IMR-90 (cell line): ENCODE measurements at regions not wholly inside any gene's neighbourhood (a gene's known extent, or its start where the extent isn't known, plus 50 kb on each side); places are given as distances from the start of the nearest gene placed in this dataset.

Experiments
- ATAC-seq: fragments of 200-7000 bp; cut with Tn5 transposase; 2 replicates; pipeline ENCODE4 v1.9.1; 2020; ENCODE audit warnings: low read depth, mild to moderate bottlenecking, moderate library complexity
- BruUV-seq: library from RNA; stranded (reverse); fragments of 400-500 nt; replicated peaks from 2 replicates; lab custom pipeline; 2021; lab: Mats Ljungman, UMichigan
- CTCF ChIA-PET: fragments of 300-600 bp; formaldehyde crosslinking; extraction: SDS; loops from one replicate; lab custom pipeline; 2021; ENCODE audit warnings: antibody characterized with exemption; lab: Yijun Ruan, JAX
- POLR2A ChIA-PET: fragments of 300-600 bp; sonication (Branson Sonifier 250); formaldehyde crosslinking; loops from one replicate; lab custom pipeline; 2022; ENCODE audit warnings: antibody characterized with exemption; ENCODE audit not compliant: unreplicated experiment; lab: Charles Lee
- DNase-seq: peaks from one replicate; pipeline ENCODE4 v3.0.0; 2013
- H2AFZ ChIP-seq: replicated peaks from 2 replicates; pipeline ENCODE3; 2013; ENCODE audit warnings: low read length, mild to moderate bottlenecking; ENCODE audit not compliant: poor library complexity
- H2AK5ac ChIP-seq: 2 replicates; pipeline ENCODE4 v1.6.1; 2013; ENCODE audit warnings: low read depth, low read length, inconsistent platforms
- H2AK9ac ChIP-seq: replicated peaks from 2 replicates; pipeline ENCODE3; 2013; ENCODE audit warnings: mild to moderate bottlenecking, low read depth, low read length, moderate library complexity; ENCODE audit not compliant: poor library complexity
- H2BK120ac ChIP-seq: 2 replicates; pipeline ENCODE4 v1.6.1; 2013; ENCODE audit warnings: low read depth, low read length, inconsistent platforms
- H2BK15ac ChIP-seq: 3 replicates; pipeline ENCODE4 v1.6.1; 2013; ENCODE audit warnings: low read depth, low read length, inconsistent platforms
- H2BK20ac ChIP-seq: 2 replicates; pipeline ENCODE4 v1.6.1; 2013; ENCODE audit warnings: low read depth, mild to moderate bottlenecking, inconsistent platforms, low read length, moderate library complexity
- H2BK5ac ChIP-seq: 2 replicates; pipeline ENCODE4 v1.6.1; 2013; ENCODE audit warnings: mild to moderate bottlenecking, low read depth, low read length, inconsistent platforms; ENCODE audit not compliant: poor library complexity, severe bottlenecking
- H3K14ac ChIP-seq: replicated peaks from 2 replicates; pipeline ENCODE4 v1.6.1; 2013; ENCODE audit warnings: low read depth, low read length, inconsistent platforms
- H3K18ac ChIP-seq: 2 replicates; pipeline ENCODE4 v1.6.1; 2013; ENCODE audit warnings: low read depth, low read length, control low read depth
- H3K23ac ChIP-seq: 2 replicates; pipeline ENCODE4 v1.6.1; 2013; ENCODE audit warnings: low read depth, low read length, inconsistent platforms
- H3K27ac ChIP-seq: 2 replicates; pipeline ENCODE4 v1.5.1; 2013; ENCODE audit warnings: mild to moderate bottlenecking, control low read depth, low read length; ENCODE audit not compliant: insufficient read depth
- H3K27me3 ChIP-seq: 2 replicates; pipeline ENCODE4 v1.6.1; 2013; ENCODE audit warnings: low read length; ENCODE audit not compliant: control insufficient read depth, insufficient read depth
- H3K36me3 ChIP-seq: 2 replicates; pipeline ENCODE4 v1.6.1; 2013; ENCODE audit warnings: low read length, mixed read lengths; ENCODE audit not compliant: control insufficient read depth, insufficient read depth
- H3K4ac ChIP-seq: 2 replicates; pipeline ENCODE4 v1.6.1; 2013; ENCODE audit warnings: low read depth, low read length, inconsistent platforms
- H3K4me1 ChIP-seq: 2 replicates; pipeline ENCODE4 v1.6.1; 2013; ENCODE audit warnings: low read length, mixed read lengths; ENCODE audit not compliant: control insufficient read depth, insufficient read depth
- H3K4me2 ChIP-seq: 2 replicates; pipeline ENCODE4 v1.6.1; 2013; ENCODE audit warnings: low read depth, mild to moderate bottlenecking, control low read depth, low read length, moderate library complexity
- H3K4me3 ChIP-seq: 2 replicates; pipeline ENCODE4 v1.5.1; 2013; ENCODE audit warnings: low read depth, mild to moderate bottlenecking, control low read depth, low read length, moderate library complexity; ENCODE audit not compliant: insufficient read depth
- H3K56ac ChIP-seq: 2 replicates; pipeline ENCODE4 v1.6.1; 2013; ENCODE audit warnings: low read length, inconsistent platforms; ENCODE audit not compliant: insufficient read depth; ENCODE audit errors: extremely low read depth
- H3K79me1 ChIP-seq, 2 experiments: 2 replicates each; pipeline ENCODE4 v1.6.1; 2013; ENCODE audit warnings: low read length in 2 of 2, inconsistent platforms in 1 of 2, low read depth in 1 of 2
- H3K9ac ChIP-seq: 2 replicates; pipeline ENCODE4 v1.6.1; 2013; ENCODE audit warnings: low read depth, low read length, control low read depth
- H3K9me1 ChIP-seq: 2 replicates; pipeline ENCODE4 v1.6.1; 2013; ENCODE audit warnings: low read length, inconsistent platforms; ENCODE audit not compliant: insufficient read depth
- H3K9me3 ChIP-seq: 2 replicates; pipeline ENCODE4 v1.6.1; 2013; ENCODE audit warnings: low read length; ENCODE audit not compliant: control insufficient read depth, insufficient read depth
- H4K20me1 ChIP-seq: 2 replicates; pipeline ENCODE4 v1.6.1; 2013; ENCODE audit warnings: low read length, inconsistent platforms; ENCODE audit not compliant: insufficient read depth
- H4K5ac ChIP-seq: 2 replicates; pipeline ENCODE4 v1.6.1; 2013; ENCODE audit warnings: mild to moderate bottlenecking, low read depth, low read length, control low read depth
- H4K8ac ChIP-seq, 2 experiments: 2 replicates each; pipeline ENCODE4 v1.6.1; 2013; ENCODE audit warnings: low read depth in 2 of 2, low read length in 2 of 2, control low read depth in 1 of 2, inconsistent platforms in 1 of 2
- H4K91ac ChIP-seq: 2 replicates; pipeline ENCODE4 v1.6.1; 2013; ENCODE audit warnings: low read depth, low read length, inconsistent platforms; ENCODE audit not compliant: insufficient read depth
- BHLHE40 ChIP-seq: fragments of 150-350 bp; IDR thresholded peaks from 2 replicates; pipeline ENCODE4 v1.6.1; 2016; ENCODE audit warnings: mild to moderate bottlenecking, low read depth, low read length
- CEBPB ChIP-seq: IDR thresholded peaks from 2 replicates; pipeline ENCODE4 v1.6.1; 2012; ENCODE audit warnings: low read depth, low read length, improper control_type of control experiment
- CHD1 ChIP-seq: IDR thresholded peaks from 2 replicates; pipeline ENCODE4 v1.6.1; 2012; ENCODE audit warnings: low read depth, low read length, improper control_type of control experiment
- ELK1 ChIP-seq: fragments of 150-350 bp; IDR thresholded peaks from 2 replicates; pipeline ENCODE4 v1.6.1; 2016; ENCODE audit warnings: low read depth, mild to moderate bottlenecking, low read length, moderate library complexity, borderline replicate concordance
- FOS ChIP-seq: fragments of 150-350 bp; IDR thresholded peaks from 2 replicates; pipeline ENCODE4 v1.6.1; 2016; ENCODE audit warnings: low read depth, low read length
- MAZ ChIP-seq: IDR thresholded peaks from 2 replicates; pipeline ENCODE4 v1.6.1; 2012; ENCODE audit warnings: low read depth, mild to moderate bottlenecking, low read length, improper control_type of control experiment, moderate library complexity, borderline replicate concordance
- RFX5 ChIP-seq: IDR thresholded peaks from 2 replicates; pipeline ENCODE4 v1.8.0; 2012; ENCODE audit warnings: low read depth, mild to moderate bottlenecking, low read length, moderate library complexity
- WGBS, 2 experiments: methylation state at CpG; one replicate each; pipeline versions ENCODE4 v1.1.5 to v1.1.7; 2013; ENCODE audit warnings: missing lambda C conversion rate in 2 of 2; ENCODE audit not compliant: insufficient read length in 1 of 2; ENCODE audit errors: extremely low coverage in 2 of 2; 5-methylcytosine and 5-hydroxymethylcytosine counted together
- dilution Hi-C: fragments of 300-500 bp; cut with HindIII; formaldehyde crosslinking; loops from one replicate; pipeline ENCODE4 v1.14.3; 2018; ENCODE audit warnings: low sequenced_read_pairs; ENCODE audit not compliant: unreplicated experiment
- in situ Hi-C: fragments of 300-500 bp; cut with MboI; formaldehyde crosslinking; loops from 3 replicates; pipeline ENCODE4 v1.14.3; 2019; ENCODE audit warnings: low sequenced_read_pairs, inconsistent platforms, mixed read lengths
- intact Hi-C: fragments of 100-400 bp; cut with micrococcal nuclease; formaldehyde crosslinking; loops from 2 replicates; pipeline ENCODE4 v1.10.0; 2022

GRCh38 chr2:201969938-201970785, 63.5 kb upstream of the FZD7 start:
- TF ChIP-seq FOS (peak; percentile 87; the same call in 1 of the 2 replicates), ELK1 (no peak), BHLHE40 (peak; percentile 31; the same call in 1 of the 2 replicates), CEBPB (peak; percentile 53; the same call in 1 of the 2 replicates), CHD1 (no peak), RFX5 (no peak), MAZ (0 out of 2 replicates have a peak, but pooled peaks have one; percentile 18)
- dilution Hi-C loops (no loop called here), intact Hi-C loops (loop anchor here (5.0 kb wide), 1 partner anchor 62 kb away; the partner anchor contains the start of gene FZD7), in situ Hi-C loops (no loop called here)
- ChIA-PET POLR2A (no interaction called here), CTCF (no interaction called here)
- ATAC-seq (peak; percentile 70), DNase-seq (peak; percentile 93)
- Histone ChIP-seq H3K4me3 (no peak overlapping the region), H3K9ac (no peak overlapping the region), H3K27me3 (no peaks in the 10 kb centered on the region), H3K56ac (no peak overlapping the region), H3K4me1 (peaks cover 15% of the 10 kb centered on the region), H3K36me3 (no peaks in the 10 kb centered on the region), H2BK5ac (no peak overlapping the region), H3K9me3 (no peaks in the 10 kb centered on the region), H4K5ac (no peak overlapping the region; the same call in 1 of the 2 replicates), H3K27ac (peak overlapping the region; percentile 57; the same call in 1 of the 2 replicates), H2AK5ac (peak overlapping the region; percentile 93), H3K9me1 (peaks cover 7% of the 10 kb centered on the region; the same call in 1 of the 2 replicates), H2AFZ (peak overlapping the region; percentile 33), H4K91ac (peak overlapping the region; percentile 55; the same call in 1 of the 2 replicates), H3K23ac (no peak overlapping the region), H3K79me1 (no peaks in the 10 kb centered on the region), H2BK20ac (peak overlapping the region; percentile 58), H4K20me1 (no peaks in the 10 kb centered on the region), H4K8ac (peak overlapping the region; percentile 38 to 53; a peak in 3 of 4 replicates), H3K4ac (peak overlapping the region; percentile 62), H2BK120ac (peak overlapping the region; percentile 52), H2BK15ac (peak overlapping the region; percentile 23; the same call in 2 of the 3 replicates), H3K4me2 (peak overlapping the region; percentile 12; the same call in 1 of the 2 replicates), H3K14ac (peak overlapping the region; percentile 12; the same call in 1 of the 2 replicates), H2AK9ac (peak overlapping the region; percentile 76), H3K18ac (peak overlapping the region; percentile 11; the same call in 1 of the 2 replicates)
- BruUV-seq: no TSS peak
- 0% methylated on average over 1 of the region's 12 CpGs; no CpG with 5 or more reads in 1 of the 2 experiments for WGBS, 2 experiments
